ENCODE measurements at regions not wholly inside any gene's neighbourhood (a gene's known extent, or its start where the extent isn't known, plus 50 kb on each side); places are given as distances from the start of the nearest gene placed in this dataset.

DNA sequence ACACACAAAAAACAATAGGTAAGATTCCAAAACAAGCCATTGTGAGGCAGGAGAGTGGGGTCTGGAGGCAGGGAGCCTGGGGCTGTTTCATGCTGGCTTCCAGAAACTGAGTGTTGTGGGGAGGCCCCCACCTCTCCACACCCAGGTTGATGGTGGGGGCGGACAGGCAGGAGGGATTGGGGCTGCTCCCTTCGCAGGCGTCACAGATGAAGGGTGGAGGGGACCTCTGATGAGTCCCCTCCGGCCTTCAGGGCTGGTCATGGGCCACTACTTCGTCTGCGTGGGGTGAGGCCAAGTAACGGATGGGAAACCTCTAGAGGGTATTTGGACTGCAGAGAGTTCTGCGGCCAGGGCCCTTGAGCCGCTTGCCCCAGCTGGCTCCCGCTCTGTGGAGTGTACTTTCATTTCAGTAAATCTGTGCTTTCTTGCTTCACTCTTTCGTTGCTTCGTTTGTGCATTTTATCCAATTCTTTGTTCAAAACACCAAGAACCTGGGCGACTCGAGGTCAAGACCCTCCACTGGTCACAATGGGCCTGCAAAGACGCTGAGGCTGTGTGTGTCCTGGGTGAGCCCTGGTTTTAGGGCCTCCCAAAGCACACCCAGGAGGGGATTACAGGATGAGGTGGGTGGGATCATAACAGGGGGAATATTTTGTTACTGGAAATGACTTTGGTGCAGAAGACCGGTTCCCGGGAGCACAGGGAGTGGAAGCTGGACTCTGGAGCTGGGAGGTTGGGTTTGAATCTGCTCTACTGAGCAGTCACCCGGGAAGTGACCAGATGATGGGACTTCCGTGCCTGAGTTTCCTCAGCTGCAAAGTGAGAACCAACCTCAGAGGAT lies 83.7 kb upstream of the ADRA2C start:
- TF ChIP-seq ZNF565 (CRISPR knock-in tag; conservative IDR thresholded peaks at IDR 0.05; ENCODE audit: low read depth) (no peak), PPARA (CRISPR knock-in tag; IDR thresholded peaks at IDR 0.05; ENCODE audit: borderline replicate concordance) (no peak), RARB (CRISPR knock-in tag; IDR thresholded peaks at IDR 0.05) (no peak)
- ATAC-seq, result no peak

DNA sequence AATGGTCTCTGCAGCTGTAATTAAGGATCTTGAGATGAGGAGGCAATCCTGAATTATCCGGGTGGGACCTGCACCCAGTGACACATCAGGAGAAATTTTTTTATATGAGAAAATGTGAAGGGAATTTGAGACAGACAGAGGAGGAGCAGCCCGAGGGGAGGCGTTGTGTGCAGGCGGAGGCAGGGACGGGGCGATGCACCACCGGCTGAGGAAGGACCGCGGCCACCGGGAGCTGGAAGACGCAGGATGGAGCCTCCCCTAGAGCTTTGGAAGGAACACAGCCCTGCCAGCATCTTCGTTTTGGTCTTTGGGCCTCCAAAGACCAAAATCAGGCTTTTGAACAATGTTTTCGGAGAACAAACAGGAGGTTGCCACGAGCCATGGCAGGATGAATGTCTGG lies 85.0 kb upstream of the ADRA2C start:
- ATAC-seq, result no peak
- no peak for TF ChIP-seq ESRRG (CRISPR knock-in tag; IDR thresholded peaks at IDR 0.05)
- TF ChIP-seq RARB (CRISPR knock-in tag; IDR thresholded peaks at IDR 0.05), result no peak
- no peak for TF ChIP-seq ZFP30 (CRISPR knock-in tag; IDR thresholded peaks at IDR 0.05)
- TF ChIP-seq SNAI2 (CRISPR knock-in tag; IDR thresholded peaks at IDR 0.05), result no peak
- TF ChIP-seq GLIS3 (CRISPR knock-in tag; IDR thresholded peaks at IDR 0.05), result no peak
- TF ChIP-seq ZNF8 (CRISPR knock-in tag; IDR thresholded peaks at IDR 0.05), result no peak
- TF ChIP-seq ZNF70 (CRISPR knock-in tag; IDR thresholded peaks at IDR 0.05), result no peak
- no peak for TF ChIP-seq CSDC2 (CRISPR knock-in tag; IDR thresholded peaks at IDR 0.05)
- no peak for TF ChIP-seq TOX (CRISPR knock-in tag; IDR thresholded peaks at IDR 0.05; ENCODE audit: borderline replicate concordance)
- TF ChIP-seq ISL1 (CRISPR knock-in tag; IDR thresholded peaks at IDR 0.05), result no peak
- TF ChIP-seq ZC3H10 (CRISPR knock-in tag; IDR thresholded peaks at IDR 0.05), result no peak
- TF ChIP-seq ZFP3 (CRISPR knock-in tag; IDR thresholded peaks at IDR 0.05), result no peak
- no peak for TF ChIP-seq OSR1 (CRISPR knock-in tag; IDR thresholded peaks at IDR 0.05)
- TF ChIP-seq ZNF565 (CRISPR knock-in tag; conservative IDR thresholded peaks at IDR 0.05; ENCODE audit: low read depth), result no peak
- TF ChIP-seq, protein P1, sequence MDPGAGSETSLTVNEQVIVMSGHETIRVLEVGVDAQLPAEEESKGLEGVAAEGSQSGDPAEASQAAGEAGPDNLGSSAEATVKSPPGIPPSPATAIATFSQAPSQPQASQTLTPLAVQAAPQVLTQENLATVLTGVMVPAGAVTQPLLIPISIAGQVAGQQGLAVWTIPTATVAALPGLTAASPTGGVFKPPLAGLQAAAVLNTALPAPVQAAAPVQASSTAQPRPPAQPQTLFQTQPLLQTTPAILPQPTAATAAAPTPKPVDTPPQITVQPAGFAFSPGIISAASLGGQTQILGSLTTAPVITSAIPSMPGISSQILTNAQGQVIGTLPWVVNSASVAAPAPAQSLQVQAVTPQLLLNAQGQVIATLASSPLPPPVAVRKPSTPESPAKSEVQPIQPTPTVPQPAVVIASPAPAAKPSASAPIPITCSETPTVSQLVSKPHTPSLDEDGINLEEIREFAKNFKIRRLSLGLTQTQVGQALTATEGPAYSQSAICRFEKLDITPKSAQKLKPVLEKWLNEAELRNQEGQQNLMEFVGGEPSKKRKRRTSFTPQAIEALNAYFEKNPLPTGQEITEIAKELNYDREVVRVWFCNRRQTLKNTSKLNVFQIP (CRISPR knock-in tag; IDR thresholded peaks at IDR 0.05; ENCODE audit: borderline replicate concordance, low read depth), result no peak
- TF ChIP-seq, protein P2, sequence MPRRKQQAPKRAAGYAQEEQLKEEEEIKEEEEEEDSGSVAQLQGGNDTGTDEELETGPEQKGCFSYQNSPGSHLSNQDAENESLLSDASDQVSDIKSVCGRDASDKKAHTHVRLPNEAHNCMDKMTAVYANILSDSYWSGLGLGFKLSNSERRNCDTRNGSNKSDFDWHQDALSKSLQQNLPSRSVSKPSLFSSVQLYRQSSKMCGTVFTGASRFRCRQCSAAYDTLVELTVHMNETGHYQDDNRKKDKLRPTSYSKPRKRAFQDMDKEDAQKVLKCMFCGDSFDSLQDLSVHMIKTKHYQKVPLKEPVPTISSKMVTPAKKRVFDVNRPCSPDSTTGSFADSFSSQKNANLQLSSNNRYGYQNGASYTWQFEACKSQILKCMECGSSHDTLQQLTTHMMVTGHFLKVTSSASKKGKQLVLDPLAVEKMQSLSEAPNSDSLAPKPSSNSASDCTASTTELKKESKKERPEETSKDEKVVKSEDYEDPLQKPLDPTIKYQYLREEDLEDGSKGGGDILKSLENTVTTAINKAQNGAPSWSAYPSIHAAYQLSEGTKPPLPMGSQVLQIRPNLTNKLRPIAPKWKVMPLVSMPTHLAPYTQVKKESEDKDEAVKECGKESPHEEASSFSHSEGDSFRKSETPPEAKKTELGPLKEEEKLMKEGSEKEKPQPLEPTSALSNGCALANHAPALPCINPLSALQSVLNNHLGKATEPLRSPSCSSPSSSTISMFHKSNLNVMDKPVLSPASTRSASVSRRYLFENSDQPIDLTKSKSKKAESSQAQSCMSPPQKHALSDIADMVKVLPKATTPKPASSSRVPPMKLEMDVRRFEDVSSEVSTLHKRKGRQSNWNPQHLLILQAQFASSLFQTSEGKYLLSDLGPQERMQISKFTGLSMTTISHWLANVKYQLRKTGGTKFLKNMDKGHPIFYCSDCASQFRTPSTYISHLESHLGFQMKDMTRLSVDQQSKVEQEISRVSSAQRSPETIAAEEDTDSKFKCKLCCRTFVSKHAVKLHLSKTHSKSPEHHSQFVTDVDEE (CRISPR knock-in tag; IDR thresholded peaks at IDR 0.05), result no peak
- TF ChIP-seq, protein P3, sequence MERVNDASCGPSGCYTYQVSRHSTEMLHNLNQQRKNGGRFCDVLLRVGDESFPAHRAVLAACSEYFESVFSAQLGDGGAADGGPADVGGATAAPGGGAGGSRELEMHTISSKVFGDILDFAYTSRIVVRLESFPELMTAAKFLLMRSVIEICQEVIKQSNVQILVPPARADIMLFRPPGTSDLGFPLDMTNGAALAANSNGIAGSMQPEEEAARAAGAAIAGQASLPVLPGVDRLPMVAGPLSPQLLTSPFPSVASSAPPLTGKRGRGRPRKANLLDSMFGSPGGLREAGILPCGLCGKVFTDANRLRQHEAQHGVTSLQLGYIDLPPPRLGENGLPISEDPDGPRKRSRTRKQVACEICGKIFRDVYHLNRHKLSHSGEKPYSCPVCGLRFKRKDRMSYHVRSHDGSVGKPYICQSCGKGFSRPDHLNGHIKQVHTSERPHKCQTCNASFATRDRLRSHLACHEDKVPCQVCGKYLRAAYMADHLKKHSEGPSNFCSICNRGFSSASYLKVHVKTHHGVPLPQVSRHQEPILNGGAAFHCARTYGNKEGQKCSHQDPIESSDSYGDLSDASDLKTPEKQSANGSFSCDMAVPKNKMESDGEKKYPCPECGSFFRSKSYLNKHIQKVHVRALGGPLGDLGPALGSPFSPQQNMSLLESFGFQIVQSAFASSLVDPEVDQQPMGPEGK (CRISPR knock-in tag; IDR thresholded peaks at IDR 0.05; ENCODE audit: borderline replicate concordance), result no peak
- TF ChIP-seq, protein P4, sequence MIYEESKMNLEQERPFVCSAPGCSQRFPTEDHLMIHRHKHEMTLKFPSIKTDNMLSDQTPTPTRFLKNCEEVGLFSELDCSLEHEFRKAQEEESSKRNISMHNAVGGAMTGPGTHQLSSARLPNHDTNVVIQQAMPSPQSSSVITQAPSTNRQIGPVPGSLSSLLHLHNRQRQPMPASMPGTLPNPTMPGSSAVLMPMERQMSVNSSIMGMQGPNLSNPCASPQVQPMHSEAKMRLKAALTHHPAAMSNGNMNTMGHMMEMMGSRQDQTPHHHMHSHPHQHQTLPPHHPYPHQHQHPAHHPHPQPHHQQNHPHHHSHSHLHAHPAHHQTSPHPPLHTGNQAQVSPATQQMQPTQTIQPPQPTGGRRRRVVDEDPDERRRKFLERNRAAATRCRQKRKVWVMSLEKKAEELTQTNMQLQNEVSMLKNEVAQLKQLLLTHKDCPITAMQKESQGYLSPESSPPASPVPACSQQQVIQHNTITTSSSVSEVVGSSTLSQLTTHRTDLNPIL (CRISPR knock-in tag; IDR thresholded peaks at IDR 0.05; ENCODE audit: low read depth), result no peak
- no peak for TF ChIP-seq TCF4 (CRISPR knock-in tag; IDR thresholded peaks at IDR 0.05; ENCODE audit: borderline replicate concordance)

DNA sequence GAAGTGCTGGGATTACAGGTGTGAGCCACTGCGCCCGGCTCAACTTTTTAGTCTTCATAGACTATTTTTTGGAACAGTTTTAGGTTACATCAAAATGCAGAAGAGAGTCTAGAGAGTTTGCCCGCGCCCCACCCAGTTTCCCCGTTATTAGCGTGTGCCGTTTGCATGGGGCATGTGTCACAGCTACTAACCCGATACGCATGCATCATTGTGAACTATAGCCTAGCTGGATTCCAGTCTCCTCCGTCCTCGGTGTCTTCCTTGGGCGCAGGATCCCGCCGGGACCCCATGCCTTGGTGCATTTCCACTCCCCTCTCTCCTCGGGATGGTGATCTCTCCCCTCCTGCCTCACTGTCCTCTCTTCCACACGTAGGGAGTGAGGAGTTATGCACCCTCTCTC lies 85.5 kb upstream of the ADRA2C start:
- ATAC-seq, result no peak
- TF ChIP-seq CSDC2 (CRISPR knock-in tag; IDR thresholded peaks at IDR 0.05), result no peak
- no peak for TF ChIP-seq SNAI2 (CRISPR knock-in tag; IDR thresholded peaks at IDR 0.05)
- no peak for TF ChIP-seq PPARA (CRISPR knock-in tag; IDR thresholded peaks at IDR 0.05; ENCODE audit: borderline replicate concordance)
- no peak for TF ChIP-seq TOX (CRISPR knock-in tag; IDR thresholded peaks at IDR 0.05; ENCODE audit: borderline replicate concordance)
- TF ChIP-seq ZC3H10 (CRISPR knock-in tag; IDR thresholded peaks at IDR 0.05), result no peak
- TF ChIP-seq, protein P4 (CRISPR knock-in tag; IDR thresholded peaks at IDR 0.05; ENCODE audit: low read depth), result no peak
- no peak for TF ChIP-seq ZFP30 (CRISPR knock-in tag; IDR thresholded peaks at IDR 0.05)
- TF ChIP-seq, protein P2 (CRISPR knock-in tag; IDR thresholded peaks at IDR 0.05), result no peak
- TF ChIP-seq, protein P5, sequence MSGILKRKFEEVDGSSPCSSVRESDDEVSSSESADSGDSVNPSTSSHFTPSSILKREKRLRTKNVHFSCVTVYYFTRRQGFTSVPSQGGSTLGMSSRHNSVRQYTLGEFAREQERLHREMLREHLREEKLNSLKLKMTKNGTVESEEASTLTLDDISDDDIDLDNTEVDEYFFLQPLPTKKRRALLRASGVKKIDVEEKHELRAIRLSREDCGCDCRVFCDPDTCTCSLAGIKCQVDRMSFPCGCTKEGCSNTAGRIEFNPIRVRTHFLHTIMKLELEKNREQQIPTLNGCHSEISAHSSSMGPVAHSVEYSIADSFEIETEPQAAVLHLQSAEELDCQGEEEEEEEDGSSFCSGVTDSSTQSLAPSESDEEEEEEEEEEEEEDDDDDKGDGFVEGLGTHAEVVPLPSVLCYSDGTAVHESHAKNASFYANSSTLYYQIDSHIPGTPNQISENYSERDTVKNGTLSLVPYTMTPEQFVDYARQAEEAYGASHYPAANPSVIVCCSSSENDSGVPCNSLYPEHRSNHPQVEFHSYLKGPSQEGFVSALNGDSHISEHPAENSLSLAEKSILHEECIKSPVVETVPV (CRISPR knock-in tag; IDR thresholded peaks at IDR 0.05), result no peak
- no peak for TF ChIP-seq ZNF565 (CRISPR knock-in tag; conservative IDR thresholded peaks at IDR 0.05; ENCODE audit: low read depth)
- no peak for TF ChIP-seq BACH2 (CRISPR knock-in tag; IDR thresholded peaks at IDR 0.05; ENCODE audit: borderline replicate concordance)
- TF ChIP-seq OSR1 (CRISPR knock-in tag; IDR thresholded peaks at IDR 0.05), result no peak
- TF ChIP-seq ZFP3 (CRISPR knock-in tag; IDR thresholded peaks at IDR 0.05), result no peak
- TF ChIP-seq ARNTL (CRISPR knock-in tag; IDR thresholded peaks at IDR 0.05; ENCODE audit: borderline replicate concordance, low read depth), result no peak
- TF ChIP-seq RARB (CRISPR knock-in tag; IDR thresholded peaks at IDR 0.05), result no peak
